ENCODE measurements at regions not wholly inside any gene's neighbourhood (a gene's known extent, or its start where the extent isn't known, plus 50 kb on each side); places are given as distances from the start of the nearest gene placed in this dataset.

DNA sequence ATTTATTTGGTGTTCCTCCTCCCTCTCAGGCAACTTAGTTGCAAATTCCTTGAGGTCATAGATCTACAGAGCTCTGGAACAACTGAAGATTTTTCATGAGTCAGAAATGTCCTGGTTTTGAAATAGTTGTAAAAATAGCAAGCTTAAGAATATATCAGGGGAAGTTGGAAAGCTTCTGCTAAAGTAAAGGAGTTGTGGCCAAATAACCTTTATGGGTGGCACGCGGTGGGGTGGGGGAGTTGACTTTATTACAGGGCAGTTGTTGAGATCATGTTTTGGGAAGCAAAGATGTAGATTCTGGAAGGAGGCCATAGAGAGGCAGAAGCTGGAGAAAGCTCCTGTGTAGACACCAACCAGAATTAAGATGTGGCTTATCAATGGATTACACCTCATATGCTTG lies 326.0 kb upstream of the MTPN start:
- TF ChIP-seq, protein P1, sequence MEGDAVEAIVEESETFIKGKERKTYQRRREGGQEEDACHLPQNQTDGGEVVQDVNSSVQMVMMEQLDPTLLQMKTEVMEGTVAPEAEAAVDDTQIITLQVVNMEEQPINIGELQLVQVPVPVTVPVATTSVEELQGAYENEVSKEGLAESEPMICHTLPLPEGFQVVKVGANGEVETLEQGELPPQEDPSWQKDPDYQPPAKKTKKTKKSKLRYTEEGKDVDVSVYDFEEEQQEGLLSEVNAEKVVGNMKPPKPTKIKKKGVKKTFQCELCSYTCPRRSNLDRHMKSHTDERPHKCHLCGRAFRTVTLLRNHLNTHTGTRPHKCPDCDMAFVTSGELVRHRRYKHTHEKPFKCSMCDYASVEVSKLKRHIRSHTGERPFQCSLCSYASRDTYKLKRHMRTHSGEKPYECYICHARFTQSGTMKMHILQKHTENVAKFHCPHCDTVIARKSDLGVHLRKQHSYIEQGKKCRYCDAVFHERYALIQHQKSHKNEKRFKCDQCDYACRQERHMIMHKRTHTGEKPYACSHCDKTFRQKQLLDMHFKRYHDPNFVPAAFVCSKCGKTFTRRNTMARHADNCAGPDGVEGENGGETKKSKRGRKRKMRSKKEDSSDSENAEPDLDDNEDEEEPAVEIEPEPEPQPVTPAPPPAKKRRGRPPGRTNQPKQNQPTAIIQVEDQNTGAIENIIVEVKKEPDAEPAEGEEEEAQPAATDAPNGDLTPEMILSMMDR (IDR thresholded peaks at IDR 0.05; ENCODE audit: low read depth, low read length, missing control alignments), result no peak
- no peak overlapping the region for H3K4me3 ChIP-seq (ENCODE audit: low read depth, low read length)
- no peak for DNase-seq (ENCODE audit: low read depth)

DNA sequence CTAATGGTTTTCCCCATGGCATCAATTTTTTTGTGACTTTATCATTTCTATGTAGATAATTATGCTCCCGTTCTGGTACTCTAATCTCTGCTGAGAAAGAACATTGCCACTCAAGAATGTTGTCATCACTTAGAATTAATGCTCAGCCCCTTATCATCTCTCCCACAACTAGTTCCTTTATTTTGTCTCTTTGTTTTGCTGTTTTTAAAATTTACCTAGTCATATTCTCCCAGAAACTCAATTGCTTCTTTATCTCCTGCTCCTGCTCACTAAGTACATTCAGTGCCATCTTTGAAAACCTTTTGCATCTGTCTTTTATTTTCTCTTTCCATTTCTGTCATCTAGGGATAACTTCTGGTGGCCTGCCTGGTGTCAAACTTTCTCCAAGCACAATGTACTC lies 324.9 kb upstream of the MTPN start:
- TF ChIP-seq, protein P1 (IDR thresholded peaks at IDR 0.05; ENCODE audit: low read depth, low read length, missing control alignments), result no peak
- DNase-seq (ENCODE audit: low read depth), result no peak
- H3K4me3 ChIP-seq (ENCODE audit: low read depth, low read length), result no peak overlapping the region

DNA sequence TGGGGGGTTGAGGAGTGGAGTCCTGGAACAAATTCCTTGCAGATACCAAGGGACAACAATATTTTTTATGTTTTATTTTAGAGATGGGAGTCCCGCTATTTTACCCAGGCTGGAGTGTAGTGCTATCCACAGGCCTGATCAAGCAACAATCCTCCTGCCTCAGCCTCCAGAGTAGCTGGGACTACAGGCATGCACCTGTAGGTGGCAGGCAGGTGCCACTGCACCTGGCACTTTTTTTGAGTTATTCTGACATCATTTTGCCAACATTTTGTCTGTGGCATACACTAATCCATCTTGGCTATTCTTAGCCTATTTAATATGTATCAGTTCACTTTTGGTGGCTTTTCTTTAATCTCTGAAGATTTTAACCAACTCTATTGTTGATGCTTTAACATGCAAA lies 317.8 kb upstream of the MTPN start:
- no peak for DNase-seq (ENCODE audit: low read depth)
- H3K4me3 ChIP-seq (ENCODE audit: low read depth, low read length), result no peak overlapping the region
- TF ChIP-seq, protein P1 (IDR thresholded peaks at IDR 0.05; ENCODE audit: low read depth, low read length, missing control alignments), result peak; percentile 45

DNA sequence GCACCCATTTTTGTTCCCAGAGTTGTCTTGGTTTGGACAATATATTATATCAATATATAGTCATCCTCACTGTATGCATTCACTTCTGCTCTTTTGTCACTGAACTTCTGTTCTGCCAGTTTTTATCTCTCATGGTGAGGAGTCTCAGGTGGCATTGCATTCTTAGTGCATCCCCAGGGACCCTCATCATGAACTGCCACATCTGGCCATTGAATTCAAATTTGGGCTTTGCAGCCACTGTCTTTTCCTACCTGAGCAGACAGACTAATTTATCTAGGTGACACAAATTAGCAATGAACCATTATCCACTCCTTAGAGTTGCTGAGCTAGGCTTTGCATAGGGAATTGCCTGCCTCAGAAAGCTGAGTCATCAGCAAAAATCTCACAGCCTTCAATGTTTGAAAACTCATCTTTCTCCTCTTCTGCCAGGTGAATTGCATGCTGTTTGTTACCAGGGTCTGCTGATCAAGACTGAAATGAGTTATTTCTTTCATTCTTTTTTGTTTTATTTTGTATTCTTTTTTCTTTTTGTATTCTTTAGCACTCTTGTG lies 316.8 kb upstream of the MTPN start:
- H3K4me3 ChIP-seq (ENCODE audit: low read depth, low read length), result no peak overlapping the region
- no peak for DNase-seq (ENCODE audit: low read depth)
- TF ChIP-seq, protein P1 (IDR thresholded peaks at IDR 0.05; ENCODE audit: low read depth, low read length, missing control alignments), result no peak

DNA sequence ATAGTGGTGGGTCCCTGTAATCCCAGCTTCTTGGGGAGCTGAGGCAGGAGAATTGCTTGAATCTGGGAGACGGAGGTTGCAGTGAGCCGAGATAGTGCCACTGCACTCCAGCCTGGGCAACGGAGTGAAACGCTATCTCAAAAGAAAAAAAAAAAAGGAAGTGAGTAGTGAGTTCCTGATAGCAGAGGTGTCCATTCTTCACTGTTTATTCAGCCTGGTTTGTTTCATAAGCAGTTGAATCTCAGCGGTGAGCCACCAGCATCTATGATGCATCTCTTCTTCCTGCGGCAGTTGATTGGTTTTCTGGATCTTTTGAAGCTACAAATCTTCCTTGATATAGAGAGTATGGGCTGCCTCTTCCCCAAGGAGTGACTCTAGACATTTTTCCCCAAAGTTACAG lies 316.1 kb upstream of the MTPN start:
- TF ChIP-seq, protein P1 (IDR thresholded peaks at IDR 0.05; ENCODE audit: low read depth, low read length, missing control alignments), result no peak
- H3K4me3 ChIP-seq (ENCODE audit: low read depth, low read length), result no peak overlapping the region
- DNase-seq (ENCODE audit: low read depth), result peak; percentile 13

DNA sequence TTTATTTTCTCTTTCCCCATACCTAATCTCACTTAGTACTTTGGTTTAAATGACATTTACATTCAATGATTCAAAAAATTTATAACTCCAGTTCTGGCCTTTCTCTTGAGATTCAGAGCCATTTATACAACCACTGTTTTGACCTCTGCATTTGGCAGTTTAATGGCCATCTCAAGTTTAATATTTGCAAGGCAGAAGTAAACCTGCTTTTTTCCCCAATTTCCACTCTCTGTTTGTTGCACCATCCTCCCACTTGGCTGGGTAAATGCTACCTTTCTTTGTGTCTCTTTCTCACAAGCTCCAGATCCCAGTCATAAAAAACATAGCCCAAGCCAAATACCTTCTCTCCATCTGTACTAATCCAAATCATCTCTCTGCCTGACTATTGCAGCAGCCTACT lies 315.2 kb upstream of the MTPN start:
- TF ChIP-seq, protein P1 (IDR thresholded peaks at IDR 0.05; ENCODE audit: low read depth, low read length, missing control alignments), result no peak
- H3K4me3 ChIP-seq (ENCODE audit: low read depth, low read length), result no peak overlapping the region
- DNase-seq (ENCODE audit: low read depth), result no peak

DNA sequence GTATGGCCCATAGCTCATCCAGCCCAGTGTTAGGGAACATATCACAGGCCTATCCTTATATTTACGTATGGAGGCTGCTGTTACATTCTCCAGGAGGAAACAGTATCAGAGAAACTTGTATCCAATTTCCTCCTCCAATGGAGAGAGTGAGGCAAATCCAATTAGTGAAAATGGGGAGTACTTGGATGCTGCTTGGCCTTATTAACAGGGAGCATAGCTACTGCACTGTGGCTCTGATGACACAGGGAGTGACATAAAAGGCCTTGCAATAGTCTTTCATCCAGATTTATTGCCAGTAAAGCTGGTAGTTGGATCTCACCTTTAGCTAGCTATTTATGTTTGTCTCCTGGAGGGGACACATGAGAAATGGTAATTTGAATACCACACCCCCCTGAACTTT lies 313.2 kb upstream of the MTPN start:
- H3K4me3 ChIP-seq (ENCODE audit: low read depth, low read length), result no peak overlapping the region
- TF ChIP-seq, protein P1 (IDR thresholded peaks at IDR 0.05; ENCODE audit: low read depth, low read length, missing control alignments), result no peak
- no peak for DNase-seq (ENCODE audit: low read depth)

Data from GM12864 (cell line).